Stimulated activated naive CD8-positive, alpha-beta T cell treated with anti-CD3 and anti-CD28 coated beads, Interleukin-15, amount 100 ng/mL, for 72 hours (primary cell): ENCODE measurements at regions not wholly inside any gene's neighbourhood (a gene's known extent, or its start where the extent isn't known, plus 50 kb on each side); places are given as distances from the start of the nearest gene placed in this dataset.

Experiments
- ATAC-seq: fragments of 150-1000 bp; cut with Tn5 transposase; 2 replicates; pipeline ENCODE4 v1.10.0; 2021; ENCODE audit warnings: mild to moderate bottlenecking, moderate library complexity
- DNase-seq, 2 donors: peaks; one replicate each; pipeline ENCODE4 v3.0.0; 2021 to 2022
- H3K27ac Mint-ChIP-seq, 2 donors: one replicate each; pipeline ENCODE4 v1.8.0; 2022; ENCODE audit warnings: mild to moderate bottlenecking in 2 of 2, mixed read lengths in 2 of 2, moderate library complexity in 2 of 2
- H3K27me3 Mint-ChIP-seq: one replicate; pipeline ENCODE4 v1.8.0; 2022; ENCODE audit warnings: mixed read lengths
- H3K4me1 Mint-ChIP-seq: one replicate; pipeline ENCODE4 v1.8.0; 2022; ENCODE audit warnings: mild to moderate bottlenecking, mixed read lengths
- H3K4me3 Mint-ChIP-seq, 2 donors: one replicate each; pipeline ENCODE4 v1.8.0; 2022; ENCODE audit warnings: mild to moderate bottlenecking in 2 of 2, mixed read lengths in 2 of 2, moderate library complexity in 1 of 2
- H3K9me3 Mint-ChIP-seq, 2 donors: one replicate each; pipeline ENCODE4 v1.8.0; 2022; ENCODE audit warnings: mixed read lengths in 2 of 2

- Mint-ChIP-seq H3K27ac (no peak overlapping the region), H3K9me3 (peaks cover 0 to 4% of the 10 kb centered on the region in 2 donors), H3K4me1 (peaks cover 11% of the 10 kb centered on the region), H3K27me3 (peaks cover 45% of the 10 kb centered on the region), H3K4me3 (no peak overlapping the region)
- DNase-seq = no peak
- no peak for ATAC-seq
Measured at GRCh38 chr1:37292789-37293188, 181.6 kb upstream of the ZC3H12A start.

- peaks cover 43% of the 10 kb centered on the region for H3K27me3 Mint-ChIP-seq
- H3K27ac Mint-ChIP-seq = no peak overlapping the region
- H3K4me1 Mint-ChIP-seq = peaks cover 6% of the 10 kb centered on the region
- peaks cover 0 to 4% of the 10 kb centered on the region in 2 donors for H3K9me3 Mint-ChIP-seq
- no peak overlapping the region for H3K4me3 Mint-ChIP-seq
- no peak for ATAC-seq
- no peak for DNase-seq
Measured at GRCh38 chr1:37294096-37294495, 180.3 kb upstream of the ZC3H12A start.

GRCh38 chr1:37294529-37294928, 179.9 kb upstream of the ZC3H12A start:
- DNase-seq = no peak
- H3K4me3 Mint-ChIP-seq = no peak overlapping the region
- peaks cover 43% of the 10 kb centered on the region for H3K27me3 Mint-ChIP-seq
- peaks cover 0 to under 1% of the 10 kb centered on the region in 2 donors for H3K9me3 Mint-ChIP-seq
- no peak overlapping the region for H3K27ac Mint-ChIP-seq
- ATAC-seq = no peak
- H3K4me1 Mint-ChIP-seq = peaks cover 1% of the 10 kb centered on the region

GRCh38 chr1:37298769-37299168, 175.6 kb upstream of the ZC3H12A start:
- no peak for ATAC-seq
- no peak for DNase-seq
- Mint-ChIP-seq H3K27me3 (peaks cover 30% of the 10 kb centered on the region), H3K4me3 (no peak overlapping the region), H3K27ac (no peak overlapping the region), H3K9me3 (no peaks in the 10 kb centered on the region), H3K4me1 (no peaks in the 10 kb centered on the region)

- H3K4me1 Mint-ChIP-seq = no peaks in the 10 kb centered on the region
Measured at GRCh38 chr1:37299216-37299615, 175.2 kb upstream of the ZC3H12A start.

GRCh38 chr1:37303884-37304574, 170.4 kb upstream of the ZC3H12A start:
- DNase-seq (no peak), ATAC-seq (no peak)
- H3K4me1 Mint-ChIP-seq = no peaks in the 10 kb centered on the region
- no peak overlapping the region for H3K4me3 Mint-ChIP-seq
- no peak overlapping the region for H3K27ac Mint-ChIP-seq
- no peaks in the 10 kb centered on the region for H3K9me3 Mint-ChIP-seq
- peaks cover 9% of the 10 kb centered on the region for H3K27me3 Mint-ChIP-seq

More at GRCh38 chr1:37299216-37299615, 175.2 kb upstream of the ZC3H12A start:
- ATAC-seq (no peak), DNase-seq (no peak)
- Mint-ChIP-seq H3K9me3 (no peaks in the 10 kb centered on the region), H3K27ac (no peak overlapping the region), H3K4me3 (no peak overlapping the region), H3K27me3 (peaks cover 25% of the 10 kb centered on the region)

- DNase-seq (no peak), ATAC-seq (no peak)
- H3K4me1 Mint-ChIP-seq = no peaks in the 10 kb centered on the region
- H3K4me3 Mint-ChIP-seq = no peak overlapping the region
- H3K27ac Mint-ChIP-seq = no peak overlapping the region
- no peaks in the 10 kb centered on the region for H3K9me3 Mint-ChIP-seq
- peaks cover 9% of the 10 kb centered on the region for H3K27me3 Mint-ChIP-seq
Measured at GRCh38 chr1:37305108-37305507, 169.3 kb upstream of the ZC3H12A start.

GRCh38 chr1:37305841-37306240, 168.5 kb upstream of the ZC3H12A start:
- no peak for ATAC-seq
- Mint-ChIP-seq H3K27me3 (peaks cover 16% of the 10 kb centered on the region), H3K9me3 (no peaks in the 10 kb centered on the region), H3K4me1 (no peaks in the 10 kb centered on the region), H3K4me3 (no peak overlapping the region), H3K27ac (peak overlapping the region in 1 of 2 donors; percentile 8)
- DNase-seq = no peak

- ATAC-seq (no peak), DNase-seq (no peak)
- Mint-ChIP-seq H3K4me1 (no peaks in the 10 kb centered on the region), H3K27me3 (peaks cover 22% of the 10 kb centered on the region), H3K4me3 (no peak overlapping the region), H3K9me3 (no peaks in the 10 kb centered on the region), H3K27ac (peak overlapping the region in 1 of 2 donors; percentile 77)
Measured at GRCh38 chr1:37306461-37306860, 167.9 kb upstream of the ZC3H12A start.

- no peak for DNase-seq
- no peaks in the 10 kb centered on the region for H3K9me3 Mint-ChIP-seq
- H3K4me1 Mint-ChIP-seq = no peaks in the 10 kb centered on the region
- H3K4me3 Mint-ChIP-seq = no peak overlapping the region
- peak overlapping the region; percentile 44 to 77 for H3K27ac Mint-ChIP-seq
- ATAC-seq = no peak
- H3K27me3 Mint-ChIP-seq = peaks cover 27% of the 10 kb centered on the region
Measured at GRCh38 chr1:37306871-37307270, 167.5 kb upstream of the ZC3H12A start.

- ATAC-seq (no peak), DNase-seq (no peak)
- no peak overlapping the region for H3K27ac Mint-ChIP-seq
- no peak overlapping the region for H3K4me3 Mint-ChIP-seq
- H3K27me3 Mint-ChIP-seq = peaks cover 41% of the 10 kb centered on the region
- no peaks in the 10 kb centered on the region for H3K9me3 Mint-ChIP-seq
- H3K4me1 Mint-ChIP-seq = no peaks in the 10 kb centered on the region
Measured at GRCh38 chr1:37308031-37308960, 166.1 kb upstream of the ZC3H12A start.

- H3K9me3 Mint-ChIP-seq = no peaks in the 10 kb centered on the region
- ATAC-seq (no peak), DNase-seq (no peak)
- H3K27me3 Mint-ChIP-seq = peaks cover 54% of the 10 kb centered on the region
- no peaks in the 10 kb centered on the region for H3K4me1 Mint-ChIP-seq
- no peak overlapping the region for H3K27ac Mint-ChIP-seq
- no peak overlapping the region for H3K4me3 Mint-ChIP-seq
Measured at GRCh38 chr1:37309574-37309973, 164.8 kb upstream of the ZC3H12A start.

GRCh38 chr1:37310064-37310463, 164.3 kb upstream of the ZC3H12A start:
- H3K27me3 Mint-ChIP-seq = peaks cover 58% of the 10 kb centered on the region
- ATAC-seq (no peak), DNase-seq (no peak)
- H3K4me3 Mint-ChIP-seq = no peak overlapping the region
- H3K9me3 Mint-ChIP-seq = no peaks in the 10 kb centered on the region
- H3K27ac Mint-ChIP-seq = no peak overlapping the region
- no peaks in the 10 kb centered on the region for H3K4me1 Mint-ChIP-seq

- Mint-ChIP-seq H3K27ac (no peak overlapping the region), H3K4me3 (no peak overlapping the region), H3K27me3 (peaks cover 87% of the 10 kb centered on the region), H3K4me1 (peaks cover 12% of the 10 kb centered on the region), H3K9me3 (no peaks in the 10 kb centered on the region)
- DNase-seq (no peak), ATAC-seq (no peak)
Measured at GRCh38 chr1:37315371-37315846, 159.0 kb upstream of the ZC3H12A start.

- peaks cover 81% of the 10 kb centered on the region for H3K27me3 Mint-ChIP-seq
- H3K4me1 Mint-ChIP-seq = peaks cover 12% of the 10 kb centered on the region
- no peak overlapping the region for H3K27ac Mint-ChIP-seq
- DNase-seq (no peak), ATAC-seq (no peak)
- H3K4me3 Mint-ChIP-seq = no peak overlapping the region
- no peaks in the 10 kb centered on the region for H3K9me3 Mint-ChIP-seq
Measured at GRCh38 chr1:37317870-37318467, 156.4 kb upstream of the ZC3H12A start.

GRCh38 chr1:37318490-37318889, 155.9 kb upstream of the ZC3H12A start:
- Mint-ChIP-seq H3K4me3 (no peak overlapping the region), H3K4me1 (peaks cover 12% of the 10 kb centered on the region), H3K9me3 (no peaks in the 10 kb centered on the region), H3K27me3 (peaks cover 77% of the 10 kb centered on the region), H3K27ac (no peak overlapping the region)
- ATAC-seq (no peak), DNase-seq (no peak)
